HG03280 (cell line): ENCODE measurements at regions not wholly inside any gene's neighbourhood (a gene's known extent, or its start where the extent isn't known, plus 50 kb on each side); places are given as distances from the start of the nearest gene placed in this dataset.
"Not testable (repeated sequence)": the region's sequence is repeated elsewhere in the genome, so short reads cannot be mapped to it uniquely, and the experiment has no call there.

Source experiments
- ATAC-seq: cut with Tn5 transposase; IDR thresholded peaks from one replicate; pipeline ENCODE4 v1.9.1; 2021; ENCODE audit warnings: mild to moderate bottlenecking, moderate library complexity; ENCODE audit not compliant: unreplicated experiment

GRCh38 chr22:23384431-23384830, 195.7 kb downstream of the IGLL1 start:
- no peak for ATAC-seq

DNA sequence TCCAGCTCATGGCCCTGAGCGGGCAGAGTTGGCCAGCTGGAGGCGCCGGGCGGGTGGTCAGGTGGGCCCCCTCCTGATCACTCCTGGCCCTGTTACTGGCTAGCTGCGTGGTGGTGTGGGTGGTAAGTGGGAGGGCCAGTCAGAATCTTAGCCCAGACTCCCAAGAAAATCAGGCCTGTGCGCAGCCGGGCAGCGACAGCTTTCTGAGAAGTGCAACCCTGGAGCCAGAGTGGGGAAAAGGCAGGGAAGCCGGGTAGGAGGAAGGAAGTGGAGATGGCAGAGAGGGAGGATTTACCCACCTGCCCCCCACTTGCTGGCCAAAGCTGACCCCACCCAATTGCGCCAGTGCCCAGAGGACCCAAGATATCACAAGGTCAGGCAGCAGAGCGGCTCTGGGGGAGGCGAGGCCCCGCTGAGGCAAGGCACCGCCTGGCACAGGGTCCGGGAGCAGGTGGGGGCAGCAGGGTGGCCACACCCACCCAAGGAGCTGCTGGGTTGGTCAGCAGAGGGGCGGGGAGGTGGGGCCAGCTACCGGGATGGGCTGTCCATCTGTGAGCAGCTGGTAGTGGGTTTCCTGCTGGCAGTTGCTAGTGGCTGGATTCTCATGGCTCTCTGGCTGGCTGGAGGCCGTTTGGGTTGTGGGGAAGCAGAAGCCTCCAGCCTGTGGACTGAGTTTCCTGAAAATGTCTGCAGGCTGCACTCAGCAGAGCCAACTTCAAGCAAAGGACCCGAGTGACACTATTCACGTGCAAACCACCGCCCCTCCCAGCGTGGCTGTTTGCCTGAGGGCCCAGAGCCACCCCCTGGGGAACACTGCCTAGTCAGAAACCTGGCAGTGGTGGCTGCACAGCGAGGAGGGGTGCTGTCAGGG, 196.4 kb downstream of the IGLL1 start:
- ATAC-seq: no peak

- no peak for ATAC-seq
Observed at GRCh38 chr22:23382428-23383218, 197.5 kb downstream of the IGLL1 start.

GRCh38 chr22:23381661-23382427, 198.2 kb downstream of the IGLL1 start:
- no peak for ATAC-seq

DNA sequence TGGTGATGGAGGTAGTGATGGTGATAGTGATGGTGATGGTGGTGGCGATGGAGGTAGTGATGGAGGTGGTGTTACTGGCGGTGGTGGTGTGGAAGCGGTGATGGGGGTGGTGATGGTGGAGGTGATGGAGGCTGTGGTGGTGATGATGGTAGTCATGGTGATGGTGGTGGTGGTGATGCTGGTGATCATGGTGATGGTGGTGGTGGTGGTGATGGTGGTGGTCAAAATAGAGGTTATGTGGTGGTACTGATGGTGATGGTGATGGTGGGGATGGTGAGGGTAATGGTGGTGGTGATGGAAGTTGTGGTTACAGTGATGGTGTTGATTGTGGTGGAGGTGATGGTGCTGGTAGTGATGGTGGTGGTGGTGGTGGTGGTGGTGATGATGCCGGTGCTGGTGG, 199.2 kb downstream of the IGLL1 start:
- no peak for ATAC-seq

DNA sequence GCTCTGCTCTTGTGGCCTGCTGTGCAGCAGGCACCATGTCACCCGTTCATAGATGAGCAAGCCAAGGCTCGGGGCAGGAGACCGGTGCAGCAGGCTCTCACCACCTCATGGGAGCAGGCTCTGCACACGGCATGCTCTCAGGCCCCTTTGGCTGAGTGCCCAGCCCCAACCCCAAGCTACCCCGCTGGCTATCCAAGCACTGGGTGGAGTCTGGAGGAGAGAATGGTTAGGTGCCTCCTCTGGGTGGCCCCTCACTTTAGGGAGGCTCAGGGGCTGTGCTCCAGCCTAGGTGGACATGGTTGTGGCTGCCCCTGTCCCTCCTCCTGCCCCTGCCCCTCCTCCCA, 199.9 kb downstream of the IGLL1 start:
- ATAC-seq: no peak

GRCh38 chr22:23379540-23380229, 199.4 kb downstream of the BCR start:
- ATAC-seq: not testable (repeated sequence)

- ATAC-seq: no peak
Observed at GRCh38 chr22:23377767-23378166, 197.5 kb downstream of the BCR start.

GRCh38 chr22:23376256-23376655, 195.9 kb downstream of the BCR start:
- no peak for ATAC-seq

GRCh38 chr22:23375031-23375827, 194.9 kb downstream of the BCR start:
- no peak for ATAC-seq

- ATAC-seq: no peak
Observed at GRCh38 chr22:23373601-23374000, 193.3 kb downstream of the BCR start.

- ATAC-seq: no peak
Observed at GRCh38 chr22:23370251-23370650, 189.9 kb downstream of the BCR start.

- no peak for ATAC-seq
Observed at GRCh38 chr22:23369054-23369685, 188.9 kb downstream of the BCR start.
